SK-N-SH (cell line): ENCODE measurements at regions not wholly inside any gene's neighbourhood (a gene's known extent, or its start where the extent isn't known, plus 50 kb on each side); places are given as distances from the start of the nearest gene placed in this dataset.

ENCODE experiments used
- CTCF ChIA-PET: fragments of 300-600, 350-600 bp; formaldehyde crosslinking; extraction: SDS; loops from one replicate; lab custom pipeline; 2021; lab: Yijun Ruan, JAX
- POLR2A ChIA-PET: fragments of 350-600 bp; sonication (Branson Sonifier 250); formaldehyde crosslinking; extraction: SDS; loops from one replicate; lab custom pipeline; 2020; ENCODE audit warnings: antibody characterized with exemption, inconsistent platforms; lab: Yijun Ruan, JAX
- DNase-seq: peaks from one replicate; pipeline ENCODE4 v3.0.0; 2012
- H2AFZ ChIP-seq: fragments of 200-600 bp; sonication (generic); 2 replicates; pipeline ENCODE4 v1.8.1; 2016; ENCODE audit warnings: antibody characterized with exemption, mild to moderate bottlenecking, low read depth
- H3F3A ChIP-seq: fragments of 200-600 bp; sonication (generic); replicated peaks from 2 replicates; pipeline ENCODE3; 2016; ENCODE audit warnings: antibody characterized with exemption, mild to moderate bottlenecking; ENCODE audit not compliant: insufficient read depth
- H3K27ac ChIP-seq, 2 experiments: fragments of 200-500 bp in 1 of 2; fragments of 200-600 bp in 1 of 2; sonication (Bioruptor generic) in 1 of 2; sonication (generic), shearing (Covaris generic) in 1 of 2; 2 replicates each; pipeline versions ENCODE4 v1.5.1 to v1.6.1; 2014 to 2016; ENCODE audit warnings: low read depth in 2 of 2, inconsistent platforms in 1 of 2, low read length in 1 of 2, mild to moderate bottlenecking in 1 of 2, mixed read lengths in 1 of 2
- H3K27me3 ChIP-seq: fragments of 200-600 bp; sonication (generic), shearing (Covaris generic); 2 replicates; pipeline ENCODE4 v1.6.1; 2016; ENCODE audit warnings: mixed run types; ENCODE audit not compliant: insufficient read depth
- H3K36me3 ChIP-seq, 2 experiments: fragments of 200-500 bp in 1 of 2; fragments of 200-600 bp in 1 of 2; sonication (Bioruptor generic) in 1 of 2; sonication (generic) in 1 of 2; replicated peaks in 1 of 2; 2 replicates each; pipeline versions ENCODE3 to v1.5.1; 2014 to 2016; ENCODE audit warnings: low read length in 1 of 2, mild to moderate bottlenecking in 1 of 2; ENCODE audit not compliant: insufficient read depth in 2 of 2, control insufficient read depth in 1 of 2
- H3K4me1 ChIP-seq, 2 experiments: fragments of 200-500 bp in 1 of 2; fragments of 200-600 bp in 1 of 2; sonication (Bioruptor generic) in 1 of 2; sonication (generic), shearing (Covaris generic) in 1 of 2; 2 replicates each; pipeline versions ENCODE4 v1.5.1 to v1.6.1; 2014 to 2016; ENCODE audit warnings: low read depth in 1 of 2, low read length in 1 of 2, mixed run types in 1 of 2; ENCODE audit not compliant: insufficient read depth in 2 of 2, control insufficient read depth in 1 of 2
- H3K4me2 ChIP-seq: fragments of 200-600 bp; sonication (generic), shearing (Covaris generic); 2 replicates; pipeline ENCODE4 v1.6.1; 2017; ENCODE audit warnings: mixed run types
- H3K4me3 ChIP-seq, 2 experiments: fragments of 200-500 bp in 1 of 2; fragments of 200-600 bp in 1 of 2; sonication (Bioruptor generic) in 1 of 2; sonication (generic), shearing (Covaris generic) in 1 of 2; 2 replicates each; pipeline versions ENCODE4 v1.5.1 to v1.8.1; 2014 to 2016; ENCODE audit warnings: low read depth in 2 of 2, inconsistent platforms in 1 of 2, low read length in 1 of 2, mild to moderate bottlenecking in 1 of 2, mixed read lengths in 1 of 2, moderate library complexity in 1 of 2
- H3K79me2 ChIP-seq: fragments of 200-600 bp; sonication (generic); 2 replicates; pipeline ENCODE4 v1.8.1; 2017; ENCODE audit warnings: mild to moderate bottlenecking; ENCODE audit not compliant: insufficient read depth
- H3K9ac ChIP-seq: fragments of 200-600 bp; sonication (generic); 2 replicates; pipeline ENCODE4 v1.6.1; 2017; ENCODE audit warnings: mixed run types
- H3K9me2 ChIP-seq: fragments of 200-600 bp; sonication (generic); 2 replicates; pipeline ENCODE4 v1.6.1; 2017; ENCODE audit warnings: mixed run types
- H3K9me3 ChIP-seq: fragments of 200-600 bp; sonication (generic); 2 replicates; pipeline ENCODE4 v1.6.1; 2017; ENCODE audit warnings: mixed run types, mild to moderate bottlenecking, moderate library complexity
- H4K20me1 ChIP-seq: fragments of 200-600 bp; sonication (generic); 2 replicates; pipeline ENCODE4 v1.6.1; 2017; ENCODE audit warnings: mild to moderate bottlenecking, mixed run types; ENCODE audit not compliant: insufficient read depth
- CHD2 ChIP-seq: fragments of 150-350 bp; IDR thresholded peaks from 2 replicates; pipeline ENCODE4 v1.6.1; 2018; ENCODE audit warnings: low read length; ENCODE audit not compliant: partially characterized antibody
- ELF1 ChIP-seq: IDR thresholded peaks from 2 replicates; pipeline ENCODE4 v1.4.0; 2012
- FOSL2 ChIP-seq: IDR thresholded peaks from 2 replicates; pipeline ENCODE4 v1.4.0; 2012; ENCODE audit warnings: low read depth, mild to moderate bottlenecking, moderate library complexity, borderline replicate concordance
- FOXJ3 ChIP-seq: sonication (generic); formaldehyde crosslinking; IDR thresholded peaks from 2 replicates; pipeline ENCODE4 v1.5.1; 2020; ENCODE audit warnings: mild to moderate bottlenecking, missing genetic modification reagents
- GABPA ChIP-seq: IDR thresholded peaks from 2 replicates; pipeline ENCODE4 v1.4.0; 2012; ENCODE audit warnings: low read depth, mild to moderate bottlenecking
- GATA2 ChIP-seq: sonication (generic); formaldehyde crosslinking; IDR thresholded peaks from 2 replicates; pipeline ENCODE4 v1.5.0; 2020; ENCODE audit warnings: mild to moderate bottlenecking, missing genetic modification reagents
- MXI1 ChIP-seq: IDR thresholded peaks from 2 replicates; pipeline ENCODE4 v1.6.1; 2012; ENCODE audit warnings: mild to moderate bottlenecking, low read depth, low read length, improper control_type of control experiment
- NFIC ChIP-seq: IDR thresholded peaks from 2 replicates; pipeline ENCODE4 v1.4.0; 2012; ENCODE audit warnings: borderline replicate concordance
- NRF1 ChIP-seq: IDR thresholded peaks from 2 replicates; pipeline ENCODE4 v1.6.1; 2012; ENCODE audit warnings: low read depth, mild to moderate bottlenecking, low read length
- RAD21 ChIP-seq: IDR thresholded peaks from 2 replicates; pipeline ENCODE4 v1.6.1; 2012; ENCODE audit warnings: mild to moderate bottlenecking, low read length
- RCOR1 ChIP-seq: fragments of 150-350 bp; IDR thresholded peaks from 2 replicates; pipeline ENCODE4 v1.6.1; 2017; ENCODE audit warnings: antibody characterized with exemption, low read length
- REST ChIP-seq: IDR thresholded peaks from 2 replicates; pipeline ENCODE4 v1.6.1; 2012; ENCODE audit warnings: mild to moderate bottlenecking, low read depth, low read length, moderate library complexity
- TCF12 ChIP-seq: IDR thresholded peaks from 2 replicates; pipeline ENCODE4 v1.4.0; 2012
- TEAD4 ChIP-seq: IDR thresholded peaks from 2 replicates; pipeline ENCODE4 v1.4.0; 2012; ENCODE audit warnings: mild to moderate bottlenecking, borderline replicate concordance; ENCODE audit not compliant: insufficient read depth
- USF1 ChIP-seq: IDR thresholded peaks from 2 replicates; pipeline ENCODE4 v1.4.0; 2012; ENCODE audit warnings: low read depth, borderline replicate concordance
- YY1 ChIP-seq: IDR thresholded peaks from 2 replicates; pipeline ENCODE4 v1.4.0; 2012; ENCODE audit warnings: low read depth, mild to moderate bottlenecking
- ZBTB33 ChIP-seq: IDR thresholded peaks from 2 replicates; pipeline ENCODE4 v1.4.0; 2012; ENCODE audit warnings: low read depth, borderline replicate concordance
- WGBS: methylation state at CpG from one replicate; pipeline ENCODE4 v1.1.6; 2017; ENCODE audit warnings: low lambda C conversion rate; 5-methylcytosine and 5-hydroxymethylcytosine counted together
- TF ChIP-seq, protein P1 (sequence below): fragments of 150-350 bp; IDR thresholded peaks from 2 replicates; pipeline ENCODE4 v1.6.1; 2016; ENCODE audit warnings: mild to moderate bottlenecking, low read depth, low read length
- TF ChIP-seq, protein P2 (sequence below): IDR thresholded peaks from 2 replicates; pipeline ENCODE4; 2012

DNA sequence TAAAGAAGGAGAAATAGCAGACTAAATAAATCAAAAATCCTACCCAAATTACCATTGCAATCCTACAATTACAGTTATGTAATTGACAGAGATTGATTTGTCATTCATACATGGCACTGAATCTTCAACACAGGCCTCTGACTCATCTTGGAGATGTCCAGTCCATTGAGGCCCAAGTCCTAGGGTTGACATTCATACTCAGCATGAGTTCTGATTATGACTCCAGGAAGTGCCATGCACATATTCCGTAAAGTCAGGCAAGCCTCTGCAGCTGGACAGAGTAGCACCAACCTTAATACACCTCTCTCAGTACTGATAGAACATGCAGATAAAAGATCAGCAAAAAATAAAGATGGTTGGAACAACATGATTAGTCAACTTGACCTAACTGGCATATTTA is 353.7 kb upstream of the NFE2L3 start:
- Histone ChIP-seq H3K27ac (no peak overlapping the region), H2AFZ (no peak overlapping the region), H3K9me3 (no peaks in the 10 kb centered on the region), H3K4me1 (no peaks in the 10 kb centered on the region), H3K9ac (no peak overlapping the region), H3F3A (no peaks in the 10 kb centered on the region), H3K27me3 (no peaks in the 10 kb centered on the region), H4K20me1 (no peaks in the 10 kb centered on the region), H3K9me2 (peaks cover 5% of the 10 kb centered on the region; the same call in 1 of the 2 replicates), H3K4me3 (no peak overlapping the region), H3K36me3 (no peaks in the 10 kb centered on the region), H3K4me2 (no peak overlapping the region), H3K79me2 (no peaks in the 10 kb centered on the region)
- WGBS: 69% methylated on average over 1 of the region's 1 CpG
- TF ChIP-seq, protein P1, sequence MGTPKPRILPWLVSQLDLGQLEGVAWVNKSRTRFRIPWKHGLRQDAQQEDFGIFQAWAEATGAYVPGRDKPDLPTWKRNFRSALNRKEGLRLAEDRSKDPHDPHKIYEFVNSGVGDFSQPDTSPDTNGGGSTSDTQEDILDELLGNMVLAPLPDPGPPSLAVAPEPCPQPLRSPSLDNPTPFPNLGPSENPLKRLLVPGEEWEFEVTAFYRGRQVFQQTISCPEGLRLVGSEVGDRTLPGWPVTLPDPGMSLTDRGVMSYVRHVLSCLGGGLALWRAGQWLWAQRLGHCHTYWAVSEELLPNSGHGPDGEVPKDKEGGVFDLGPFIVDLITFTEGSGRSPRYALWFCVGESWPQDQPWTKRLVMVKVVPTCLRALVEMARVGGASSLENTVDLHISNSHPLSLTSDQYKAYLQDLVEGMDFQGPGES: no peak
- no peak for TF ChIP-seq NRF1
- no peak for TF ChIP-seq GATA2
- TF ChIP-seq USF1: no peak
- TF ChIP-seq, protein P2, sequence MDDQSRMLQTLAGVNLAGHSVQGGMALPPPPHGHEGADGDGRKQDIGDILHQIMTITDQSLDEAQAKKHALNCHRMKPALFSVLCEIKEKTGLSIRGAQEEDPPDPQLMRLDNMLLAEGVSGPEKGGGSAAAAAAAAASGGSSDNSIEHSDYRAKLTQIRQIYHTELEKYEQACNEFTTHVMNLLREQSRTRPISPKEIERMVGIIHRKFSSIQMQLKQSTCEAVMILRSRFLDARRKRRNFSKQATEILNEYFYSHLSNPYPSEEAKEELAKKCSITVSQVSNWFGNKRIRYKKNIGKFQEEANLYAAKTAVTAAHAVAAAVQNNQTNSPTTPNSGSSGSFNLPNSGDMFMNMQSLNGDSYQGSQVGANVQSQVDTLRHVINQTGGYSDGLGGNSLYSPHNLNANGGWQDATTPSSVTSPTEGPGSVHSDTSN: no peak
- TF ChIP-seq TCF12: no peak
- no peak for TF ChIP-seq REST
- TF ChIP-seq FOSL2: no peak
- no peak for TF ChIP-seq NFIC
- TF ChIP-seq RAD21: no peak
- no peak for TF ChIP-seq ELF1
- no peak for TF ChIP-seq RCOR1
- TF ChIP-seq YY1: no peak
- TF ChIP-seq FOXJ3 (CRISPR knock-in tag): no peak
- no peak for TF ChIP-seq TEAD4
- no peak for TF ChIP-seq ZBTB33
- TF ChIP-seq GABPA: no peak
- TF ChIP-seq MXI1: no peak
- TF ChIP-seq CHD2: no peak
- CTCF ChIA-PET: no interaction called here
- no peak for DNase-seq
- POLR2A ChIA-PET: no interaction called here
